Caco-2 (cell line): ENCODE measurements at regions not wholly inside any gene's neighbourhood (a gene's known extent, or its start where the extent isn't known, plus 50 kb on each side); places are given as distances from the start of the nearest gene placed in this dataset.

Source experiments
- BruUV-seq: library from RNA; stranded (reverse); fragments of 400-500 nt; replicated peaks from 2 replicates; lab custom pipeline; 2021; lab: Mats Ljungman, UMichigan
- CTCF ChIA-PET: fragments of 300-600 bp; sonication (Branson Sonifier 250); formaldehyde crosslinking; loops from one replicate; lab custom pipeline; 2022; ENCODE audit warnings: antibody characterized with exemption; lab: Charles Lee
- POLR2A ChIA-PET: fragments of 300-600 bp; sonication (Branson Sonifier 250); formaldehyde crosslinking; loops from one replicate; lab custom pipeline; 2022; ENCODE audit warnings: antibody characterized with exemption; lab: Charles Lee
- DNase-seq, 2 experiments: peaks; one replicate each; pipeline versions ENCODE4 v3.0.0 to v3.0.0-alpha.2; 2020 to 2022
- H3K27me3 ChIP-seq: replicated peaks from 2 replicates; pipeline ENCODE4 v1.6.0; 2011; ENCODE audit warnings: low read length; ENCODE audit not compliant: control insufficient read depth, insufficient read depth
- H3K36me3 ChIP-seq: 2 replicates; pipeline ENCODE4 v1.5.1; 2011; ENCODE audit warnings: low read length; ENCODE audit not compliant: control insufficient read depth, insufficient read depth
- H3K4me1 ChIP-seq: fragments of 250-450 bp; sonication (Bioruptor Pico); 2 replicates; pipeline ENCODE4 v1.5.1; 2020; ENCODE audit warnings: mild to moderate bottlenecking
- H3K4me3 ChIP-seq: 2 replicates; pipeline ENCODE4 v1.5.1; 2011; ENCODE audit warnings: low read depth, mild to moderate bottlenecking, control low read depth, low read length
- H3K9me3 ChIP-seq: fragments of 250-450 bp; sonication (Bioruptor Pico); 2 replicates; pipeline ENCODE4 v1.5.1; 2020; ENCODE audit warnings: mild to moderate bottlenecking, moderate library complexity
- H3K27ac Mint-ChIP-seq: one replicate; pipeline ENCODE4 v1.8.0; 2022; ENCODE audit warnings: mixed read lengths; ENCODE audit not compliant: unreplicated experiment
- H3K27me3 Mint-ChIP-seq: one replicate; pipeline ENCODE4 v1.8.0; 2022; ENCODE audit warnings: mixed read lengths; ENCODE audit not compliant: insufficient read depth, unreplicated experiment
- H3K36me3 Mint-ChIP-seq: one replicate; pipeline ENCODE4 v1.8.0; 2022; ENCODE audit warnings: mild to moderate bottlenecking, mixed read lengths; ENCODE audit not compliant: insufficient read depth, unreplicated experiment
- H3K4me1 Mint-ChIP-seq: one replicate; pipeline ENCODE4 v1.8.0; 2022; ENCODE audit warnings: low read depth, mixed read lengths; ENCODE audit not compliant: unreplicated experiment
- H3K4me3 Mint-ChIP-seq: one replicate; pipeline ENCODE4 v1.8.0; 2022; ENCODE audit warnings: mild to moderate bottlenecking, moderate library complexity, mixed read lengths; ENCODE audit not compliant: unreplicated experiment
- H3K9me3 Mint-ChIP-seq: one replicate; pipeline ENCODE4 v1.8.0; 2022; ENCODE audit warnings: mixed read lengths; ENCODE audit not compliant: unreplicated experiment
- intact Hi-C: fragments of 100-400 bp; cut with micrococcal nuclease; formaldehyde crosslinking; loops from one replicate; pipeline ENCODE4 v1.10.0; 2022; ENCODE audit not compliant: unreplicated experiment
- TF ChIP-seq, protein P1 (sequence below), 2 experiments: fragments of 200-600 bp in 1 of 2; IDR thresholded peaks; 1 replicate in 1 of 2; 2 replicates in 1 of 2; pipeline versions ENCODE4 v1.5.1 to v1.8.0; 2011 to 2022; ENCODE audit warnings: antibody characterized with exemption in 1 of 2, control low read depth in 1 of 2, inconsistent platforms in 1 of 2, low read depth in 1 of 2, low read length in 1 of 2, mild to moderate bottlenecking in 1 of 2, moderate library complexity in 1 of 2; ENCODE audit not compliant: insufficient read depth in 1 of 2, severe bottlenecking in 1 of 2, unreplicated experiment in 1 of 2

DNA sequence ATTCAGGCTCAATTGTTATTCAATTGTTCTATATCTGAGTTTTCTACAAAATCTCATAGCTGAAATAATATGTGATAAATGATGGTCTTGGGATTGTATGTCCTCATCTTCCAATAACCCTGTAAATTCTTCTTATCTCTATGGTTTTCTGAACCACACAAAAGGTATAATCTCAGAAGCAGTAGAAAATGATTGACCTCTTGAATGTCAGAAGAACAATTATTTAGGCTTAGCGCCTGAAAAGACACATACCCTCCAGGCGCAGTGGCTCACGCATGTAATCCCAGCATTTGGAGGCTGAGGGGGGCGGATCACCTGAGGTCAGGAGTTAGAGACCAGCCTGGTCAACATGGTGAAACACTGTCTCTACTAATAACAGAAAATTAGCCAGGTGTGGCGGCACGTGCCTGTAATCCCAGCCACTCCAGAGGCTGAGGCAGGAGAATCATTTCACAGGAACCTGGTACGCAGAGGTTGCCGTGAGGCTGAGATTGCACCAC lies 288.0 kb upstream of the TBC1D5 start:
- H3K27me3 ChIP-seq: no peaks in the 10 kb centered on the region
- POLR2A ChIA-PET: no interaction called here
- no peaks in the 10 kb centered on the region for H3K36me3 ChIP-seq
- no peaks in the 10 kb centered on the region for H3K9me3 Mint-ChIP-seq
- no peak overlapping the region for H3K27ac Mint-ChIP-seq
- H3K4me3 ChIP-seq: no peak overlapping the region
- no peaks in the 10 kb centered on the region for H3K4me1 ChIP-seq
- DNase-seq: no peak
- H3K27me3 Mint-ChIP-seq: no peaks in the 10 kb centered on the region
- no TSS peak for BruUV-seq
- intact Hi-C loops: no loop called here
- H3K4me1 Mint-ChIP-seq: no peaks in the 10 kb centered on the region
- H3K4me3 Mint-ChIP-seq: no peak overlapping the region
- H3K9me3 ChIP-seq: no peaks in the 10 kb centered on the region
- CTCF ChIA-PET: no interaction called here
- TF ChIP-seq, protein P1, sequence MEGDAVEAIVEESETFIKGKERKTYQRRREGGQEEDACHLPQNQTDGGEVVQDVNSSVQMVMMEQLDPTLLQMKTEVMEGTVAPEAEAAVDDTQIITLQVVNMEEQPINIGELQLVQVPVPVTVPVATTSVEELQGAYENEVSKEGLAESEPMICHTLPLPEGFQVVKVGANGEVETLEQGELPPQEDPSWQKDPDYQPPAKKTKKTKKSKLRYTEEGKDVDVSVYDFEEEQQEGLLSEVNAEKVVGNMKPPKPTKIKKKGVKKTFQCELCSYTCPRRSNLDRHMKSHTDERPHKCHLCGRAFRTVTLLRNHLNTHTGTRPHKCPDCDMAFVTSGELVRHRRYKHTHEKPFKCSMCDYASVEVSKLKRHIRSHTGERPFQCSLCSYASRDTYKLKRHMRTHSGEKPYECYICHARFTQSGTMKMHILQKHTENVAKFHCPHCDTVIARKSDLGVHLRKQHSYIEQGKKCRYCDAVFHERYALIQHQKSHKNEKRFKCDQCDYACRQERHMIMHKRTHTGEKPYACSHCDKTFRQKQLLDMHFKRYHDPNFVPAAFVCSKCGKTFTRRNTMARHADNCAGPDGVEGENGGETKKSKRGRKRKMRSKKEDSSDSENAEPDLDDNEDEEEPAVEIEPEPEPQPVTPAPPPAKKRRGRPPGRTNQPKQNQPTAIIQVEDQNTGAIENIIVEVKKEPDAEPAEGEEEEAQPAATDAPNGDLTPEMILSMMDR (IDR thresholded peaks at IDR 0.05; ENCODE audit: insufficient read depth in 1 of 2, low read depth in 1 of 2, low read length in 1 of 2, severe bottlenecking in 1 of 2, unreplicated experiment in 1 of 2): no peak
- H3K36me3 Mint-ChIP-seq: no peaks in the 10 kb centered on the region

- no peak overlapping the region for H3K27ac Mint-ChIP-seq
- POLR2A ChIA-PET: no interaction called here
- H3K9me3 Mint-ChIP-seq: no peaks in the 10 kb centered on the region
- Histone ChIP-seq H3K36me3 (no peaks in the 10 kb centered on the region), H3K9me3 (no peaks in the 10 kb centered on the region), H3K4me3 (no peak overlapping the region), H3K4me1 (no peaks in the 10 kb centered on the region), H3K27me3 (no peaks in the 10 kb centered on the region; the same call in 1 of the 2 replicates)
- no peaks in the 10 kb centered on the region for H3K27me3 Mint-ChIP-seq
- H3K4me3 Mint-ChIP-seq: no peak overlapping the region
- no peaks in the 10 kb centered on the region for H3K4me1 Mint-ChIP-seq
- intact Hi-C loops: no loop called here
- CTCF ChIA-PET: interaction anchor here (0.6 kb wide), 1 partner anchor 820 kb away, joined by 3 read pairs; no protein-coding TSS in a partner anchor
- no peaks in the 10 kb centered on the region for H3K36me3 Mint-ChIP-seq
- BruUV-seq: no TSS peak
- TF ChIP-seq, protein P1 (IDR thresholded peaks at IDR 0.05; ENCODE audit: insufficient read depth in 1 of 2, low read depth in 1 of 2, low read length in 1 of 2, severe bottlenecking in 1 of 2, unreplicated experiment in 1 of 2): no peak
- no peak for DNase-seq
These were observed 284.9 kb upstream of the TBC1D5 start for GRCh38 chr3:18027161-18027939.

DNA sequence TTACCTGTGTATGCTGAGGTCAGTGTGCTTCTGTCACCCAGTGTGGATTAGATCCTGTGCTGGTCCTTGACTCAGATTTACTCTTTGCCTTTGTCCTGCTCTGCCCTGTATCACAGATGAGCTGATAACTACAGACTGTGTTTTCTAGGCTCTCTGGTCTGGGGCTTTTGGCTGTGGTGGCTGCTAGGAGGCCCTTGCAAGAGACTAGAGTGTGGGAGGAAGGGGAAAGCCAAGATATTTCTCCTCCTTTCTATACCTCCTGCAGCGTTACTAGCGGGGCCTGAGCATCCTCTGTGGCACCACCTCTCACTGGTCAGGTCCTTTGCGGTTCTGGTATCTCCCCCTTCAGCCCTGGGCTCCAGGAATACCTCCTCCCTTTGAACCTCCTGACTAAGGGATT lies 282.3 kb upstream of the TBC1D5 start:
- Mint-ChIP-seq H3K27ac (no peak overlapping the region), H3K36me3 (no peaks in the 10 kb centered on the region), H3K27me3 (no peaks in the 10 kb centered on the region), H3K9me3 (no peaks in the 10 kb centered on the region), H3K4me1 (no peaks in the 10 kb centered on the region), H3K4me3 (no peak overlapping the region)
- ChIA-PET POLR2A (no interaction called here), CTCF (no interaction called here)
- Histone ChIP-seq H3K4me1 (no peaks in the 10 kb centered on the region), H3K27me3 (no peaks in the 10 kb centered on the region; the same call in 1 of the 2 replicates), H3K4me3 (no peak overlapping the region), H3K9me3 (no peaks in the 10 kb centered on the region), H3K36me3 (no peaks in the 10 kb centered on the region)
- DNase-seq: no peak
- intact Hi-C loops: no loop called here
- TF ChIP-seq, protein P1 (IDR thresholded peaks at IDR 0.05; ENCODE audit: insufficient read depth in 1 of 2, low read depth in 1 of 2, low read length in 1 of 2, severe bottlenecking in 1 of 2, unreplicated experiment in 1 of 2): no peak
- BruUV-seq: no TSS peak
